ENCODE measurements at regions not wholly inside any gene's neighbourhood (a gene's known extent, or its start where the extent isn't known, plus 50 kb on each side); places are given as distances from the start of the nearest gene placed in this dataset.

DNA sequence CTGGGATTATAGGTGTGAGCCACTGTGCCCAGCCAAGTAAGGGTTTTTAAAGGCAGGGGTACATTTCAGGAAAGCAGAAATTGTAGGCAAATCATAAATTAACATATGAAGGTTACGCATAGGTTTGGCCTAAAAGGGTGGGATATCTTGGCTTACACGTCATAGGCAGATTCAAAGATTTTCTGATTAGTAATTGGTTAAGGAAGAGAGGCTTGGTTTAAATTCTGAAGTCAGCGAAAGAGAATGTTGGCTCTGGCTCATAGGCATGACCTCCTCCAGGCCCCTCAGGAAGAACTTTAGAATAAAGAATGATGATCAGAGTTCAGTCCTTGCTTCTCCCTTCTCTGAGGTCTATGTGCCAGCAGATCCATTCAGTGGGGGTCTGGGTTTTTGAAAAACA lies 124.8 kb upstream of the RBBP6 start:
- ChIA-PET CTCF (no interaction called here), POLR2A (no interaction called here)
- TF ChIP-seq NFRKB (IDR thresholded peaks at IDR 0.05), result no peak
- no peak for TF ChIP-seq FOXM1 (IDR thresholded peaks at IDR 0.05; ENCODE audit: borderline replicate concordance)
- no peak for TF ChIP-seq L3MBTL2 (conservative IDR thresholded peaks at IDR 0.05)
- no peak for DNase-seq (ENCODE audit: extremely low spot score)

DNA sequence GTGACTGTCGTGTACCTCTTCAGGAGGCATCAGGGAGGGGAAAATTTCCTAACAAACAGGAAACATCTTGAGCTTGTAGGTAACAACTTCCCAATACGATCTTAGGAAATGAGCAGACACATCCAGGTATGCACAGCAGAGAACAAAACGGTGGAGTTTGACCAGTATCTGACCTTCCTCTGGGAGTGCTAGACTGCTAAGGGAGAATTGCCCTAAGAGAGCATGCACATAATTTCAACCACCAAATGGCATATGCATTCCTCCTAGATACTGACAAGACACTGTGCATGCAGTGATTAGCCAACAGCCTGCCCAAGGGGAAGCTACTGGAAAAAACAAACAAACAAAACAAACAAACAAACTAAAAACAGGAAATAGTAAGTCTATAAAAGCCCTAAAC lies 120.6 kb upstream of the RBBP6 start:
- POLR2A ChIA-PET, result no interaction called here
- TF ChIP-seq ZNF384 (IDR thresholded peaks at IDR 0.05) (no peak), CTBP1 (IDR thresholded peaks at IDR 0.05; ENCODE audit: borderline replicate concordance) (no peak), ELF4 (IDR thresholded peaks at IDR 0.05) (no peak), BHLHE40 (IDR thresholded peaks at IDR 0.05; ENCODE audit: borderline replicate concordance) (no peak)
- CTCF ChIA-PET, result no interaction called here
- DNase-seq (ENCODE audit: extremely low spot score), result no peak

DNA sequence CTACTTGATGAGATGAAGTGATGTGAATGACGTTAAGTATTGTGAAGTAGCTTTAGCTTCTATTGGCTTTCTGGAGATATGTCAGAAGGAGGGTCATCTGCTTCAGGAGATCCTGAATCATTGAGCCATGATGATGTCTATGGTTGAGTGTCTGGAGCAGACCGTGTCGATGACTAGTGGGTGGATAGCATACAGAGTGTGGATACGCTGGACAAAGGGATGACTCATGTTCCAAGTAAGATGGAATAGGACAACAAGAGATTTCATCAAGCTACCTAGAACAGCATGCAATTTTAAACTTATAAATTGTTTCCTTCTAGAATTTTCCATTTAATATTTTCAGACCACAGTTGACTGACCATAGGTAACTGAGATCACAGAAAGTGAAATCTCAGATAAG lies 116.1 kb upstream of the RBBP6 start:
- no peak for TF ChIP-seq TARDBP (IDR thresholded peaks at IDR 0.05)
- TF ChIP-seq ELF4 (IDR thresholded peaks at IDR 0.05), result no peak
- POLR2A ChIA-PET, result no interaction called here
- CTCF ChIA-PET, result no interaction called here
- DNase-seq (ENCODE audit: extremely low spot score), result no peak

DNA sequence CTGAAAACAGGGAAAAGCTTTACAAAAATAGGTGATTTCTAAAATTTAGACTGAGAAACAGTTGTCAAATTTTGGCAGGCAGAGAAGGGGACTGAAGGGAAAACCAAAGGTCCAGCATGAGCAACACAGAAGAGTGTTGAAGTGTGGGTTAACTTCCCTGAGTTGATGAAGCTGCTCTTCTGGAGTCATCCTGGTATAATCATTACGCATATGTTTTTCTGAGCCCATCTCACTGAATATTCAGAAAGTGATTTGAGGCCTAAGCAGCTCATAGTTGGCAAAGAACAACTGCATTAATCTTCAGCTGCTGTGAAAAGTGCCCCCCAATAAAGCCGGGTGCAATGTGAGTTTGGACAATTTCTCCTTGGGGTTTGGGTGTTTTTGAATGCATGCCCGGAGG lies 115.0 kb upstream of the RBBP6 start:
- ChIA-PET POLR2A (no interaction called here), CTCF (no interaction called here)
- TF ChIP-seq LEF1 (IDR thresholded peaks at IDR 0.05; ENCODE audit: borderline replicate concordance), result no peak
- TF ChIP-seq L3MBTL2 (conservative IDR thresholded peaks at IDR 0.05), result no peak
- no peak for TF ChIP-seq FOXK2 (IDR thresholded peaks at IDR 0.05)
- TF ChIP-seq SP1 (IDR thresholded peaks at IDR 0.05), result no peak
- TF ChIP-seq, protein P1, sequence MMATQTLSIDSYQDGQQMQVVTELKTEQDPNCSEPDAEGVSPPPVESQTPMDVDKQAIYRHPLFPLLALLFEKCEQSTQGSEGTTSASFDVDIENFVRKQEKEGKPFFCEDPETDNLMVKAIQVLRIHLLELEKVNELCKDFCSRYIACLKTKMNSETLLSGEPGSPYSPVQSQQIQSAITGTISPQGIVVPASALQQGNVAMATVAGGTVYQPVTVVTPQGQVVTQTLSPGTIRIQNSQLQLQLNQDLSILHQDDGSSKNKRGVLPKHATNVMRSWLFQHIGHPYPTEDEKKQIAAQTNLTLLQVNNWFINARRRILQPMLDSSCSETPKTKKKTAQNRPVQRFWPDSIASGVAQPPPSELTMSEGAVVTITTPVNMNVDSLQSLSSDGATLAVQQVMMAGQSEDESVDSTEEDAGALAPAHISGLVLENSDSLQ (IDR thresholded peaks at IDR 0.05), result no peak
- TF ChIP-seq FOXA1 (IDR thresholded peaks at IDR 0.05), result no peak
- no peak for TF ChIP-seq ZNF384 (IDR thresholded peaks at IDR 0.05)
- no peak for TF ChIP-seq HDGF (IDR thresholded peaks at IDR 0.05; ENCODE audit: borderline replicate concordance)
- no peak for TF ChIP-seq TARDBP (IDR thresholded peaks at IDR 0.05)
- TF ChIP-seq ARNT (IDR thresholded peaks at IDR 0.05), result no peak
- TF ChIP-seq NFRKB (IDR thresholded peaks at IDR 0.05), result no peak
- TF ChIP-seq SUZ12 (IDR thresholded peaks at IDR 0.05), result no peak
- no peak for TF ChIP-seq CTBP1 (IDR thresholded peaks at IDR 0.05; ENCODE audit: borderline replicate concordance)
- TF ChIP-seq ELF4 (IDR thresholded peaks at IDR 0.05), result no peak
- no peak for TF ChIP-seq FOXM1 (IDR thresholded peaks at IDR 0.05; ENCODE audit: borderline replicate concordance)
- no peak for DNase-seq (ENCODE audit: extremely low spot score)

DNA sequence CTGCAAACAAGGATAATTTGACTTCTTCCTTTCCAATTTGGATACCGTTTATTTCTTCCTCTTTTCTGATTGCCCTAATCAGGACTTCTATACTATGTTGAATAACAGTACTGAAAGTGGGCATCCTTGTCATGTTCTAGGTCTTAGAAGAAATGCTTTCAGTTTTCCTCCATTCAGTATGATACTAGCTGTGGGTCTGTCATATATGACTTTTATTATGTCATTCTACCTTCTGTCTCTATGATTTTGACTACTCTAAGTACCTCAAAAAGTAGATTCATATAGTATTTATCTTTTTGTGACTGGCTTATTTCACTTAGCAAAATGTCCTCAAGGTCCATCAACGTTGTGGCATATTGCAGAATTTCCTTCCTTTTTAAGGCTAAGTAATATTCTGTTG lies 111.5 kb upstream of the RBBP6 start:
- no peak for DNase-seq (ENCODE audit: extremely low spot score)
- POLR2A ChIA-PET, result no interaction called here
- CTCF ChIA-PET, result no interaction called here
- no peak for TF ChIP-seq SP1 (IDR thresholded peaks at IDR 0.05)
- no peak for TF ChIP-seq FOXK2 (IDR thresholded peaks at IDR 0.05)
- TF ChIP-seq, protein P1 (IDR thresholded peaks at IDR 0.05), result no peak

DNA sequence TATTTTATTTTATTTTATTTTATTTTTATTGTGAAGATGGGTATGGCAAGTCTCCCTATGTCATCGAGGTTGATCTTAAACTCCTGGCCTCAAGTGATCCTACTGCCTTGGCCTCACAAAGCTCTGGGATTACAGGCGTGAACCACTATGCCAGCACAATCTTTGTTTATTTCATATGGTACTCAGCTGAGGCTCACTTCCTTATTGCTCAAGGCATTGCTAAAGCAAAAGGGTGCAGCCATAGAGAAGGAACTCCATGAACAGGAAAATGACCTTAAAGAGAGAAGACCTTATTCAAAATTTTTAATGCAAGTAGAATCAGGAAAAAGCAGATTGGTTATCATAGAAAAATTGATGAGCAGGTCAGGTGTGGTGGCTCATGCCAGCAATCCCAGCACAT lies 110.6 kb upstream of the RBBP6 start:
- POLR2A ChIA-PET, result no interaction called here
- CTCF ChIA-PET, result no interaction called here
- DNase-seq (ENCODE audit: extremely low spot score), result no peak
- TF ChIP-seq ELF4 (IDR thresholded peaks at IDR 0.05), result no peak
- no peak for TF ChIP-seq SUZ12 (IDR thresholded peaks at IDR 0.05)
- no peak for TF ChIP-seq SP1 (IDR thresholded peaks at IDR 0.05)
- no peak for TF ChIP-seq LEF1 (IDR thresholded peaks at IDR 0.05; ENCODE audit: borderline replicate concordance)
- no peak for TF ChIP-seq NFRKB (IDR thresholded peaks at IDR 0.05)
- no peak for TF ChIP-seq FOXA1 (IDR thresholded peaks at IDR 0.05)
- TF ChIP-seq HDGF (IDR thresholded peaks at IDR 0.05; ENCODE audit: borderline replicate concordance), result no peak
- no peak for TF ChIP-seq BHLHE40 (IDR thresholded peaks at IDR 0.05; ENCODE audit: borderline replicate concordance)
- TF ChIP-seq TARDBP (IDR thresholded peaks at IDR 0.05), result no peak
- TF ChIP-seq L3MBTL2 (conservative IDR thresholded peaks at IDR 0.05), result no peak

DNA sequence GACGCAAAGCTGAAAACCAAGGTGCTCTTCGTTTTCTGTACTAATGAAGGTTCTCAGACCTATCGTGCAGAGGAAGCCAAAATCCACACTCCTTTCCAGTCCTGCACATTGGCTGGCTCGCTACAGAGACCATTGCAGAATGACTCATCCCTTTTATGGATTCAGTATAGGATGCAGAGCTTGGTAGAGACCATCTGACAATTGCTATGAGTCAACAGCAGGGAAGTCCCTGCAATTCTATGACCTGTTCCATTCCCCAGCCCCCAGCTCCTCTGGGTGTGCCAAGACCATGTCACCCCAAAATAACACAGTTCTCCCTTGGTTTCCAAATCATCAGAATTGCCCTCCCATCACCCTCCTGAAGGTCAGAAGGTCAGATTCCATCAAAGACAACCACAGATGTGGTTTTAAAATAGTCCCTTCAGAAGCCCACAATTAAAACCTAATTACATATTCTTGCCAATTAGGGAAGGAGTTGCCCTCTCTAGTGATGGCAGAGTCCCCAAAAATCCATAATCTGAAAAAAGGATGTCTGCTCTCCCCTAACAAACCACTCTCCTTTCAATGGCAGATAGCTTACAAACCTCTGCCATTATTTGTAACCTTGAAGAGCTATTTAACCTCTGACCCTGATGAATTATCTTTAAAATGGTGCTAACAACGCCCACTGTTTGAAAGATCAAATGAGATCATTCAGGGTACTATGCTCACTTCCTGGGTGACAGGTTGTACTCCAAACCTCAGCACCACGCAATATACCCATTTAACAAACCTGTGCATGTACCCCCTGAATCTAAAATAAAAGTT lies 108.2 kb upstream of the RBBP6 start:
- CTCF ChIA-PET, result interaction anchor here (0.7 to 1.0 kb wide), 2 partner anchors 8 to 73 kb away, joined by 3 read pairs; no protein-coding TSS in a partner anchor
- TF ChIP-seq BHLHE40 (IDR thresholded peaks at IDR 0.05; ENCODE audit: borderline replicate concordance) (no peak), FOXA1 (IDR thresholded peaks at IDR 0.05) (no peak), HDGF (IDR thresholded peaks at IDR 0.05; ENCODE audit: borderline replicate concordance) (no peak), L3MBTL2 (conservative IDR thresholded peaks at IDR 0.05) (no peak), FOXM1 (IDR thresholded peaks at IDR 0.05; ENCODE audit: borderline replicate concordance) (no peak), NFRKB (IDR thresholded peaks at IDR 0.05) (no peak), ELF4 (IDR thresholded peaks at IDR 0.05) (no peak), CTBP1 (IDR thresholded peaks at IDR 0.05; ENCODE audit: borderline replicate concordance) (no peak), ZNF384 (IDR thresholded peaks at IDR 0.05) (no peak), SUZ12 (IDR thresholded peaks at IDR 0.05) (no peak), FOXK2 (IDR thresholded peaks at IDR 0.05) (no peak)
- POLR2A ChIA-PET, result no interaction called here
- no peak for DNase-seq (ENCODE audit: extremely low spot score)

DNA sequence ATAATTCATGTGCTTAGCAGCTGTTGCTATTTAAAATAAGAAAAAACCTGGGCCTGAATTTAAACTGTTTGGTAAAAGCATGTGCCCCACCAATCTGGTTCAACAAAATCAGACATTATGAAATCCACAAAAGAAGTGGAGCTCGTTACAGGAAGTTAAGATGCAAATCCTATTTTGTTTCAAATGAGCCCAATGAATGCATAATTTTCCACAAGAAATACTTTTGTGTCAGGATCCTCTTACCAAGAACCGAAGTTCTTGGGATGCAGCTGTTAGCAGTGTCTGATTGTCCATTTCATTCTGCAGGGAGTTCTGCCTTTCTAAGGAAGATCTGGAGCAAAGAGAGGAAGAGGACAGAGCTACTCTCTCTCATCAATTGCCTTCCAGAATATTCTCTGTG lies 105.7 kb upstream of the RBBP6 start:
- ChIA-PET CTCF (no interaction called here), POLR2A (no interaction called here)
- no peak for DNase-seq (ENCODE audit: extremely low spot score)

More for the DNA sequence above, 105.7 kb upstream of the RBBP6 start:
- TF ChIP-seq L3MBTL2 (conservative IDR thresholded peaks at IDR 0.05) (no peak), ARNT (IDR thresholded peaks at IDR 0.05) (no peak), BHLHE40 (IDR thresholded peaks at IDR 0.05; ENCODE audit: borderline replicate concordance) (no peak), SUZ12 (IDR thresholded peaks at IDR 0.05) (no peak), LEF1 (IDR thresholded peaks at IDR 0.05; ENCODE audit: borderline replicate concordance) (no peak), FOXM1 (IDR thresholded peaks at IDR 0.05; ENCODE audit: borderline replicate concordance) (no peak), ZNF384 (IDR thresholded peaks at IDR 0.05) (no peak), CTBP1 (IDR thresholded peaks at IDR 0.05; ENCODE audit: borderline replicate concordance) (no peak), HDGF (IDR thresholded peaks at IDR 0.05; ENCODE audit: borderline replicate concordance) (no peak), FOXK2 (IDR thresholded peaks at IDR 0.05) (no peak), ELF4 (IDR thresholded peaks at IDR 0.05) (no peak)
